Left ventricle myocardium inferior (tissue), 1 donor: ENCODE measurements at regions not wholly inside any gene's neighbourhood (a gene's known extent, or its start where the extent isn't known, plus 50 kb on each side); places are given as distances from the start of the nearest gene placed in this dataset.
"Not testable (repeated sequence)": the region's sequence is repeated elsewhere in the genome, so short reads cannot be mapped to it uniquely, and the experiment has no call there.

Source experiments
- DNase-seq: peaks from one replicate; pipeline ENCODE4 v3.0.0-alpha.2; 2020
- H3K27ac ChIP-seq: fragments of 200-600 bp; replicated peaks from 2 replicates; pipeline ENCODE4 v1.8.0; 2021
- H3K27me3 ChIP-seq: fragments of 200-600 bp; 2 replicates; pipeline ENCODE4 v1.8.0; 2021; ENCODE audit warnings: low read depth
- H3K36me3 ChIP-seq: fragments of 200-600 bp; 2 replicates; pipeline ENCODE4 v1.8.0; 2021
- H3K4me1 ChIP-seq: fragments of 200-600 bp; 2 replicates; pipeline ENCODE4 v1.8.0; 2021
- H3K4me3 ChIP-seq: fragments of 200-600 bp; 2 replicates; pipeline ENCODE4 v1.8.0; 2021; ENCODE audit warnings: mild to moderate bottlenecking, moderate library complexity
- H3K9me3 ChIP-seq: fragments of 200-600 bp; replicated peaks from 2 replicates; pipeline ENCODE4 v1.8.0; 2021
- intact Hi-C: fragments of 100-400 bp; cut with micrococcal nuclease; formaldehyde crosslinking; loops from one replicate; pipeline ENCODE4 v1.11.0; 2022
- TF ChIP-seq, protein P1 (sequence below): fragments of 200-600 bp; IDR thresholded peaks from 2 replicates; pipeline ENCODE4 v1.8.0; 2021; ENCODE audit warnings: antibody characterized with exemption, mild to moderate bottlenecking, borderline replicate concordance
- donor health status: DM: no; HTN: yes; CAD: no; lungs with severe emphysema.

DNA sequence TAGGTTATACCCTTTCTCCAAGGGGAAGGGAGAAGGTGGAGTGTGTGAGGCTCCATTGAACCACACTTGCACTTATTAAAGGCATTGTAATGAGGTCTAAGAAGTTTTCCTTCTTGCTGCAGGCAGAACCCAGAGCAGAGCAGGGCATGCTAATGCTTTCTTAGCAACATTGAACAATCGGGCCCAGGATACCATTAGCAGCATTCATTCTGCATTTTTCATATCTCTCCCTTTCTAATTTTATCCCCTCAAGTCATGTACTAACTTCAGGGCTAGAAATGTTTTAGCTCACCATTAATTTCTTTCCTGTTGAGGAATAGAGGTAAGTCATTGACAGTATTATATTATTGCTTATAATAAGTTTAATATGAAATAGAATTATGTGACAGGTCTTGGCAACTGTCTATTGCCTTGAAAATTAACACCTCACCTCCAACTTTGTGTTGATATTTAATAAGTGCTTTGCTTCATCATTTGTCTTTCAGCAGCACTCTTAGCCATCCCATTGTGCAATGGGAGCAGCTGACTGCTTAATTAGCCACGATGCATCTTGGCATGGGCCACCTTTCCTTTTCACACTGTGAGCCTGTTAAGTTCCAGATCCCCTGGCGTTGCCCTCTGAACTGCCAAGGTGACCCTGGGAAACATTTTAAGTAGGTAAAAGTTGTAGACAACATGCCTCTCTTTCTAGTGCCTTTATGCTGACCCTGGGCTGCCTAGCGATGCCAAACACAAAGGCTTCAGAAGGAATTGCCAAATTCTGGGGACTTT is 300.8 kb upstream of the MEX3C start:
- Histone ChIP-seq H3K36me3 (no peaks in the 10 kb centered on the region), H3K27ac (peak overlapping the region; percentile 87), H3K4me3 (no peak overlapping the region), H3K9me3 (no peaks in the 10 kb centered on the region), H3K4me1 (peaks cover 8% of the 10 kb centered on the region), H3K27me3 (no peaks in the 10 kb centered on the region)
- peak; percentile 65 for DNase-seq
- intact Hi-C loops: no loop called here
- TF ChIP-seq, protein P1, sequence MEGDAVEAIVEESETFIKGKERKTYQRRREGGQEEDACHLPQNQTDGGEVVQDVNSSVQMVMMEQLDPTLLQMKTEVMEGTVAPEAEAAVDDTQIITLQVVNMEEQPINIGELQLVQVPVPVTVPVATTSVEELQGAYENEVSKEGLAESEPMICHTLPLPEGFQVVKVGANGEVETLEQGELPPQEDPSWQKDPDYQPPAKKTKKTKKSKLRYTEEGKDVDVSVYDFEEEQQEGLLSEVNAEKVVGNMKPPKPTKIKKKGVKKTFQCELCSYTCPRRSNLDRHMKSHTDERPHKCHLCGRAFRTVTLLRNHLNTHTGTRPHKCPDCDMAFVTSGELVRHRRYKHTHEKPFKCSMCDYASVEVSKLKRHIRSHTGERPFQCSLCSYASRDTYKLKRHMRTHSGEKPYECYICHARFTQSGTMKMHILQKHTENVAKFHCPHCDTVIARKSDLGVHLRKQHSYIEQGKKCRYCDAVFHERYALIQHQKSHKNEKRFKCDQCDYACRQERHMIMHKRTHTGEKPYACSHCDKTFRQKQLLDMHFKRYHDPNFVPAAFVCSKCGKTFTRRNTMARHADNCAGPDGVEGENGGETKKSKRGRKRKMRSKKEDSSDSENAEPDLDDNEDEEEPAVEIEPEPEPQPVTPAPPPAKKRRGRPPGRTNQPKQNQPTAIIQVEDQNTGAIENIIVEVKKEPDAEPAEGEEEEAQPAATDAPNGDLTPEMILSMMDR: no peak

DNA sequence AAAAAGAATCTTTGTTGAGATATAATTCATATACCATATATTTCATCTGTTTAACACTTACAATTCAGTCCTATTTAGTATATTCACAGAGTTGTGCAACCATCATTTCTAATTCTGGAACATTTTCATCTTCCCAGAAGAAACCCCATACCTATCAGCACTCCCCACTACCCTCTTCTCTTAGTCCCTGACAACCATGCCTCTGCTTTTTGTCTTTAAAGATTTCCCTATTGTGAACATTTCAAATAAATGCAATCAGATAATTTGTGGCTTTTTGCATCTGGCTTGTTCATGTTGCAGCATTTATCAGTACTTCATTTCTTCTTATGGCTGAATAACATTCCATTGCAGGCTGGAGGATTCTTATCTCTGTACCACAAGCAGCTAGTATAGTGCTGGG is 305.9 kb upstream of the MEX3C start:
- H3K4me3 ChIP-seq: no peak overlapping the region
- peaks cover 12% of the 10 kb centered on the region for H3K9me3 ChIP-seq
- intact Hi-C loops: no loop called here
- no peaks in the 10 kb centered on the region for H3K36me3 ChIP-seq
- H3K27me3 ChIP-seq: no peaks in the 10 kb centered on the region
- H3K4me1 ChIP-seq: no peaks in the 10 kb centered on the region
- no peak overlapping the region for H3K27ac ChIP-seq
- no peak for DNase-seq
- TF ChIP-seq, protein P1: no peak

DNA sequence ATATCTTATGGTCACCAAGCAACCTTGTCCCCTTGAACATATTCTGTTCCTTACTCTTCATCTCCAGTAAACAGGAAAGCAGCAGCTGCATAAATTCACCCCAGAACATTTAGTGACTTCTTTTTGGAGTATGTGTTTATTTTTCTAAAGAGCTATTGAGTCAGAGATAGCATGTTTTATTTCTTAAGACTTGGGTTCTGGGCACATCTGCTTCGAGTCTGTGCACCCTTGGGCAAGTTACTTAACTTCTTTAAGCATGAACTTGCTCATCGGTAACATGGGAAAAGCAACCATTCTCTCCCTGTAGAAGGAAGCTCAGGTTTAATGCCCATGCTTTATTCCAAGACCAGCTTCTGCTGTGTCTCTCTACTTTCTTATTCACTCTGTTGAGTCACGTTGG is 309.3 kb upstream of the MEX3C start:
- no peak overlapping the region for H3K4me3 ChIP-seq
- H3K27me3 ChIP-seq: no peaks in the 10 kb centered on the region
- peaks cover 39% of the 10 kb centered on the region for H3K9me3 ChIP-seq
- H3K4me1 ChIP-seq: no peaks in the 10 kb centered on the region
- no peak for DNase-seq
- TF ChIP-seq, protein P1: no peak
- H3K27ac ChIP-seq: no peak overlapping the region
- intact Hi-C loops: no loop called here
- no peaks in the 10 kb centered on the region for H3K36me3 ChIP-seq

DNA sequence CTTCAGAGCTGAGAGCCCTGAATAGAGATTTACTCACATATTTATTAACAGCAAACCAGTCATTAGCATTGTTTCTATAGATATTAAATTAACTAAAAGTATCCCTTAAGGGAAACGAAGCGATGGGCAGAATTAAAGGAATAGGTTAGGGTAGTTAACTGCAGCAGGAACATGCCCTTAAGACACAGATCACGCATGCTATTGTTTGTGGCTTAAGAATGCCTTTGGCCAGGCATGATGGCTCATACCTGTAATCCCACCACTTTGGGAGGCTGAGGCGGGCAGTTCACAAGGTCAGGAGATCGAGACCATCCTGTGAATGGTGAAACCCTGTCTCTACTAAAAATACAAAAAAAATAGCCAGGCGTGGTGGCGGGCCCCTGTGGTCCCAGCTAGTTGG is 310.9 kb upstream of the MEX3C start:
- H3K36me3 ChIP-seq, intact Hi-C loops, H3K4me1 ChIP-seq, H3K27me3 ChIP-seq, H3K27ac ChIP-seq, DNase-seq, H3K4me3 ChIP-seq: not testable (repeated sequence)
- peaks cover 39% of the 10 kb centered on the region for H3K9me3 ChIP-seq

DNA sequence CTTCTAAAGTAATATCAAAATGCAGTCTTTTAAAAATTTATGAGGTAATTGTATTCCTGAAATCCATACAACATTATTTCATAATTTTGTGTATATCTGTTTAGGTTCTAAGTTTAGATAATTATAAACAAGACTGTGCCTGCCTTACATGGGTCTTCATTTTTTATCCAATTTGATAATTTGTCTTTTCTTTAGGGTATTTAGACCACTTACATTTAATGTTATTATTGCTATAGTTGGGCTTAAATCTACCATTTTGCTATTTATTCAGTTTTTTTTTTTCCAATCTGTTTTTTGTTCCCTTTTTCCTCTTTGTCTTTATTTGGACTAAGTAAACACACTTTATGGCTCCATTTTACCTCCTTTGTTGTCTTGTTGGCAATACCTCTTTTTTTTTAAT is 312.5 kb upstream of the MEX3C start:
- TF ChIP-seq, protein P1: no peak
- Histone ChIP-seq H3K4me1 (no peaks in the 10 kb centered on the region), H3K36me3 (no peaks in the 10 kb centered on the region), H3K9me3 (peaks cover 39% of the 10 kb centered on the region), H3K27ac (no peak overlapping the region), H3K27me3 (no peaks in the 10 kb centered on the region), H3K4me3 (no peak overlapping the region)
- DNase-seq: no peak
- intact Hi-C loops: no loop called here

DNA sequence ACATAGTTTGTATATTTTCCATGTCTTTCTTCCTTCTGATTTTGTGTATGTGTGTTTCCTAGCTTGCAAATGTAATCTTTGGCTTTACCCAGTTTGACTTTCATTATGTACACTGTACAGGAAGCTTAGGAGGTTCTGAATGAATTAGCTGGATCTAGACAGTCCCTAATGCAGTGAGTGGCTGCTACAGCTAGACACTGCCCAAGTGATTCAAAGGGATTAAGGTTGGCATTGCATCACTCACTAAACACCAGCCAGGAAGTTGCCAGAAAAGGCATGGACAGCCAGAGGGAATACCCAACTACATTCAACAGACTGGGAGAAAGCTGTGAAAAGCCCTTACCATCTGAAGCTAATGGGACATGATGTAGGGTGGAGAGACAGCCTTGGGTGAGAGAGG is 316.0 kb upstream of the MEX3C start:
- no peaks in the 10 kb centered on the region for H3K36me3 ChIP-seq
- no peak overlapping the region for H3K27ac ChIP-seq
- intact Hi-C loops: no loop called here
- no peaks in the 10 kb centered on the region for H3K27me3 ChIP-seq
- H3K4me1 ChIP-seq: no peaks in the 10 kb centered on the region
- TF ChIP-seq, protein P1: no peak
- peaks cover 26% of the 10 kb centered on the region for H3K9me3 ChIP-seq
- no peak overlapping the region for H3K4me3 ChIP-seq
- no peak for DNase-seq
